K562 (cell line): ENCODE measurements at regions not wholly inside any gene's neighbourhood (a gene's known extent, or its start where the extent isn't known, plus 50 kb on each side); places are given as distances from the start of the nearest gene placed in this dataset.

Experiments used
- CBX3 ChIP-seq, 2 experiments: IDR thresholded peaks; 1 replicate in 1 of 2; 2 replicates in 1 of 2; pipeline ENCODE4 v1.6.1; 2012; ENCODE audit warnings: inconsistent platforms in 2 of 2, low read length in 2 of 2, borderline replicate concordance in 1 of 2, control low read depth in 1 of 2
- CUX1 ChIP-seq: fragments of 200-800 bp; sonication (Bioruptor generic); IDR thresholded peaks from 2 replicates; pipeline ENCODE4 v1.6.1; 2016; ENCODE audit warnings: missing genetic modification characterization, missing compliant biosample characterization
- MED1 ChIP-seq: sonication (generic); formaldehyde crosslinking; IDR thresholded peaks from 2 replicates; pipeline ENCODE4 v1.8.1; 2023; ENCODE audit warnings: missing genetic modification reagents, borderline replicate concordance
- PTTG1 ChIP-seq: fragments of 450-650 bp; IDR thresholded peaks from 2 replicates; pipeline ENCODE4 v1.6.1; 2016; ENCODE audit warnings: low read depth, mild to moderate bottlenecking, missing genetic modification characterization, missing compliant biosample characterization
- RBM22 ChIP-seq: fragments of 200-400 bp; formaldehyde crosslinking; IDR thresholded peaks from 2 replicates; pipeline ENCODE4 v1.6.1; 2018; ENCODE audit warnings: low read length, low read depth; ENCODE audit not compliant: poor library complexity, severe bottlenecking
- RUNX1 ChIP-seq: sonication (generic); IDR thresholded peaks from 2 replicates; pipeline ENCODE4 v1.6.1; 2016; ENCODE audit warnings: antibody characterized with exemption, low read depth
- SAFB2 ChIP-seq: fragments of 200-400 bp; formaldehyde crosslinking; IDR thresholded peaks from 2 replicates; pipeline ENCODE4 v1.6.1; 2018; ENCODE audit warnings: borderline replicate concordance, low read length, low read depth, moderate library complexity; ENCODE audit not compliant: severe bottlenecking
- ZMIZ1 ChIP-seq, 2 experiments: fragments of 150-350 bp in 1 of 2; IDR thresholded peaks; 2 replicates each; pipeline ENCODE4 v1.6.1; 2012 to 2016; ENCODE audit warnings: low read depth in 2 of 2, low read length in 2 of 2, mild to moderate bottlenecking in 1 of 2, moderate library complexity in 1 of 2
- ZNF217 ChIP-seq: sonication (generic); formaldehyde crosslinking; IDR thresholded peaks from 2 replicates; pipeline ENCODE4 v1.8.0; 2022; ENCODE audit warnings: mild to moderate bottlenecking, missing genetic modification reagents
- ZNF766 ChIP-seq: fragments of 200-800 bp; sonication (Bioruptor generic); conservative IDR thresholded peaks from 2 replicates; pipeline ENCODE4 v1.6.1; 2016; ENCODE audit warnings: missing genetic modification characterization, missing compliant biosample characterization
- TF ChIP-seq, protein P1 (sequence below): fragments of 450-650 bp; IDR thresholded peaks from 2 replicates; pipeline ENCODE4 v1.6.1; 2016
- TF ChIP-seq, protein P2 (sequence below): fragments of 450-650 bp; conservative IDR thresholded peaks from 2 replicates; pipeline ENCODE4 v1.6.1; 2016; ENCODE audit warnings: missing genetic modification characterization, low read depth, mild to moderate bottlenecking, missing compliant biosample characterization, moderate library complexity
- TF ChIP-seq, protein P3 (sequence below): fragments of 450-650 bp; formaldehyde crosslinking; IDR thresholded peaks from 2 replicates; pipeline ENCODE4 v1.4.0; 2020; ENCODE audit warnings: mild to moderate bottlenecking

GRCh38 chr6:26304797-26305640 is 60.0 kb upstream of the BTN3A2 start (continued):
- TF ChIP-seq, protein P1, sequence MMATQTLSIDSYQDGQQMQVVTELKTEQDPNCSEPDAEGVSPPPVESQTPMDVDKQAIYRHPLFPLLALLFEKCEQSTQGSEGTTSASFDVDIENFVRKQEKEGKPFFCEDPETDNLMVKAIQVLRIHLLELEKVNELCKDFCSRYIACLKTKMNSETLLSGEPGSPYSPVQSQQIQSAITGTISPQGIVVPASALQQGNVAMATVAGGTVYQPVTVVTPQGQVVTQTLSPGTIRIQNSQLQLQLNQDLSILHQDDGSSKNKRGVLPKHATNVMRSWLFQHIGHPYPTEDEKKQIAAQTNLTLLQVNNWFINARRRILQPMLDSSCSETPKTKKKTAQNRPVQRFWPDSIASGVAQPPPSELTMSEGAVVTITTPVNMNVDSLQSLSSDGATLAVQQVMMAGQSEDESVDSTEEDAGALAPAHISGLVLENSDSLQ: 0 out of 2 replicates have a peak, but pooled peaks have one; percentile 21
- TF ChIP-seq, protein P2, sequence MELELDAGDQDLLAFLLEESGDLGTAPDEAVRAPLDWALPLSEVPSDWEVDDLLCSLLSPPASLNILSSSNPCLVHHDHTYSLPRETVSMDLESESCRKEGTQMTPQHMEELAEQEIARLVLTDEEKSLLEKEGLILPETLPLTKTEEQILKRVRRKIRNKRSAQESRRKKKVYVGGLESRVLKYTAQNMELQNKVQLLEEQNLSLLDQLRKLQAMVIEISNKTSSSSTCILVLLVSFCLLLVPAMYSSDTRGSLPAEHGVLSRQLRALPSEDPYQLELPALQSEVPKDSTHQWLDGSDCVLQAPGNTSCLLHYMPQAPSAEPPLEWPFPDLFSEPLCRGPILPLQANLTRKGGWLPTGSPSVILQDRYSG (tag): 0 out of 2 replicates have a peak, but pooled peaks have one; percentile 29
- TF ChIP-seq PTTG1 (no peak), CUX1 (CRISPR knock-in tag) (0 out of 2 replicates have a peak, but pooled peaks have one; percentile 62), ZNF217 (CRISPR knock-in tag) (no peak), RUNX1 (no peak), MED1 (CRISPR knock-in tag) (no peak), ZMIZ1 (IDR thresholded peaks at IDR 0.05; ENCODE audit: low read depth in 2 of 2, low read length in 2 of 2) (no peak), RBM22 (no peak), ZNF766 (CRISPR knock-in tag) (peak; percentile 74), CBX3 (IDR thresholded peaks at IDR 0.05; ENCODE audit: borderline replicate concordance in 1 of 2, low read length in 2 of 2) (peak in 1 of 2 experiments; percentile 93; a peak in 2 of 3 replicates), SAFB2 (no peak)
- TF ChIP-seq, protein P3, sequence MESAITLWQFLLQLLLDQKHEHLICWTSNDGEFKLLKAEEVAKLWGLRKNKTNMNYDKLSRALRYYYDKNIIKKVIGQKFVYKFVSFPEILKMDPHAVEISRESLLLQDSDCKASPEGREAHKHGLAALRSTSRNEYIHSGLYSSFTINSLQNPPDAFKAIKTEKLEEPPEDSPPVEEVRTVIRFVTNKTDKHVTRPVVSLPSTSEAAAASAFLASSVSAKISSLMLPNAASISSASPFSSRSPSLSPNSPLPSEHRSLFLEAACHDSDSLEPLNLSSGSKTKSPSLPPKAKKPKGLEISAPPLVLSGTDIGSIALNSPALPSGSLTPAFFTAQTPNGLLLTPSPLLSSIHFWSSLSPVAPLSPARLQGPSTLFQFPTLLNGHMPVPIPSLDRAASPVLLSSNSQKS (CRISPR knock-in tag): no peak
